ENCODE measurements at regions not wholly inside any gene's neighbourhood (a gene's known extent, or its start where the extent isn't known, plus 50 kb on each side); places are given as distances from the start of the nearest gene placed in this dataset.

- TF ChIP-seq CTCF (IDR thresholded peaks at IDR 0.05): no peak
- TF ChIP-seq RXRA (IDR thresholded peaks at IDR 0.05; ENCODE audit: borderline replicate concordance, low read depth): no peak
- TF ChIP-seq SMC3 (IDR thresholded peaks at IDR 0.05; ENCODE audit: low read depth, low read length): no peak
- TF ChIP-seq TAF1 (IDR thresholded peaks at IDR 0.05; ENCODE audit: borderline replicate concordance, low read depth, low read length): no peak
- no peak for TF ChIP-seq RFX5 (IDR thresholded peaks at IDR 0.05; ENCODE audit: low read length)
- no peak for TF ChIP-seq MXI1 (IDR thresholded peaks at IDR 0.05; ENCODE audit: low read depth, low read length)
- TF ChIP-seq YY1 (IDR thresholded peaks at IDR 0.05; ENCODE audit: low read depth): no peak
- TF ChIP-seq REST (IDR thresholded peaks at IDR 0.05; ENCODE audit: low read depth, low read length): no peak
- TF ChIP-seq, protein P1, sequence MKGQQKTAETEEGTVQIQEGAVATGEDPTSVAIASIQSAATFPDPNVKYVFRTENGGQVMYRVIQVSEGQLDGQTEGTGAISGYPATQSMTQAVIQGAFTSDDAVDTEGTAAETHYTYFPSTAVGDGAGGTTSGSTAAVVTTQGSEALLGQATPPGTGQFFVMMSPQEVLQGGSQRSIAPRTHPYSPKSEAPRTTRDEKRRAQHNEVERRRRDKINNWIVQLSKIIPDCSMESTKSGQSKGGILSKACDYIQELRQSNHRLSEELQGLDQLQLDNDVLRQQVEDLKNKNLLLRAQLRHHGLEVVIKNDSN (IDR thresholded peaks at IDR 0.05; ENCODE audit: borderline replicate concordance, low read depth): no peak
- no peak for TF ChIP-seq GABPA (IDR thresholded peaks at IDR 0.05; ENCODE audit: low read depth)
- no peak for TF ChIP-seq TCF12 (IDR thresholded peaks at IDR 0.05)
Observed at GRCh38 chr4:155587766-155588165, 78.9 kb upstream of the GUCY1A1 start.
